Cerebellar cortex (tissue), 1 donor: ENCODE measurements at regions not wholly inside any gene's neighbourhood (a gene's known extent, or its start where the extent isn't known, plus 50 kb on each side); places are given as distances from the start of the nearest gene placed in this dataset.

Experiments
- DNase-seq: peaks from one replicate; pipeline ENCODE4 v3.0.0-alpha.2; 2015; ENCODE audit warnings: low spot score

DNA sequence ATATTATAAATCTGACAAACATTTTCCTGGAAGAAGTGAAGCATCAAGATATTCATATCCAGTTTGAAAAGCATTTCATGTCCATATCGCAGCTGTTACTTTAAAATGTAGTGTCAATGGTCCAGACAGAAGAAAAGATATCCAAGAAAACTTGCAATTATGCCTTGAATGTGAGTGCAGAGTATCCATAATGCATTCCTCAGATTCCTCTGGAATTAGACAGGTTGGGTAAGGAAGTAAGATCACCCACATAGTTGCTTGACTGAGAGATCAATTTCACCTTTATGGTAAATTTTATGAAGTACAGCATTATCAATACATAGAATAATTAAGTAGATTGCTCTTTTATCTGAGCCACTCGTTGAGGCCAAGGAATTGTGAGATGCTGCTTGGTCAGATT, 327.0 kb upstream of the SLITRK5 start:
- DNase-seq = no peak

- no peak for DNase-seq
Measured at GRCh38 chr13:87355451-87355850, 315.7 kb upstream of the SLITRK5 start.

GRCh38 chr13:87356314-87356713, 314.9 kb upstream of the SLITRK5 start:
- no peak for DNase-seq

DNA sequence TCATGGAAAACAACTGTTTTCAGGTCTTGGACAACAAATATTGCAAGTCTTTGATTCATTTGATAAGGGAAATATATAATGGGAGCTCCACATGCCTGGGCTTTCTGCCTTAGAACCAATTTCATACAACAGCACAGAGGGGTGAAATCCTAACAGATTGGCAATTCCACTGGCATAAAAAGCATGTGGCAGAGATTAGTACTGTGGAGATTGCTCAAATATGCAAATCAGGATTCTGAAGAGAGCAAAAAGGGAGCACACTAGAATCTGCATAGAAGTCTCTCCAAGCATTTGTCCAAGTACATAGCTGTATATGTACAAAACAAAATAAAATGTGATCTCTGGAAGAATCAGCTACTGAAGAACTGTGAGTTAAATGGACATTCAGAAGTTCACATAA, 312.9 kb upstream of the SLITRK5 start:
- no peak for DNase-seq

- no peak for DNase-seq
Measured at GRCh38 chr13:87361216-87361615, 310.0 kb upstream of the SLITRK5 start.

DNA sequence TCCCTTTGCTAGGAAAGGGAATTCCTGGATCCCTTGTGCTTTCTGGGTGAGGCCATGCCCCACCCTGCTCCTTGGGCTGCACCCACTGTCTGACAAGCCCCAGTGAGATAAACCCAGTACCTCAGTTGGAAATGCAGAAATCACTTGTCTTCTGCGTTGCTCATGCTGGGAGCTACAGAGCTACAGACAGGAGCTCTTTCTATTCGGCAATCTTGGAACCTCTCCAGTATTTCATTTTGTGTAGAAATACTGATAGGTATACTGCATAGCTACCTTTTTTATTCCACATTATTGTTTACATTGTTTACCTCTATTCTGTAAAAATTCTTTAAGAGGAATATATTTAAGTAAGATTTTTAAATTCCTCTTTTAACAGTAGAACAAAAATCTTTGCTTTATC, 302.5 kb upstream of the SLITRK5 start:
- DNase-seq = no peak

- no peak for DNase-seq
Measured at GRCh38 chr13:87376081-87376480, 295.1 kb upstream of the SLITRK5 start.

DNA sequence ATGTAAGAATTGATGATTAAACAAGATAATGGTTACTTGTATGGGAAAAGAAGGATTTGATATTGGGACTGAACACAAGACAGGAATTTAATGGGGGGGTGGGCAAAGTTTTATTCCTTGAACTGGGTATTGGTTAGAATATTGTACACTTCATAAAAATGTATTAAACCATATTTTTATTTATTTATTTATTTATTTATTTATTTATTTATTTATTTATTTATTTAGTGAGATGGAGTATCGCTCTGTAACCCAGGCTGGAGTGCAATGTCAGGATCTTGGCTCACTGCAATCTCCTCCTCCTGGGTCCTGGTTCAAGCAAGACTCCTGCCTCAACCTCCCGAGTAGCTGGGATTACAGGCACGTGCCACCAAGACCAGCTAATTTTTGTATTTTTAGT, 287.1 kb upstream of the SLITRK5 start:
- DNase-seq = no peak

- no peak for DNase-seq
Measured at GRCh38 chr13:87393358-87393757, 277.8 kb upstream of the SLITRK5 start.

DNA sequence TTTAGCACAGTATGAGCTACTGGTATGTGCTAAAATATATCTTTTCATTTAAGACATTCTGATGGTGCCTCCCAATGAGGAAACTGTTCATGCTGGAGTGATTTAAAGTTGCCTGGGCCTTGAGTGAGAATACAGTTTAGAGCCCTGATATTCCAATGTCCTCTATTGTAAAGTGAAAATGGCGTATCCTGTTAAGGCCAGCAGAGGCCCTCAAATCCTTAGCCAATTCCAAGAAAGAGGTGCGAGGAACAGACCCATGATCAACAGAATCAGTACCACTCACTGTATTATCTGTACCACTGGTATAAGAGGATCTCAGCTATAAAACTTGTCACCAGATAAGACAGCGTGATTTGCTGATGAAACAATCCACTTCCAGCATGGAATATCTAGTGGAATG, 273.1 kb upstream of the SLITRK5 start:
- DNase-seq = no peak

DNA sequence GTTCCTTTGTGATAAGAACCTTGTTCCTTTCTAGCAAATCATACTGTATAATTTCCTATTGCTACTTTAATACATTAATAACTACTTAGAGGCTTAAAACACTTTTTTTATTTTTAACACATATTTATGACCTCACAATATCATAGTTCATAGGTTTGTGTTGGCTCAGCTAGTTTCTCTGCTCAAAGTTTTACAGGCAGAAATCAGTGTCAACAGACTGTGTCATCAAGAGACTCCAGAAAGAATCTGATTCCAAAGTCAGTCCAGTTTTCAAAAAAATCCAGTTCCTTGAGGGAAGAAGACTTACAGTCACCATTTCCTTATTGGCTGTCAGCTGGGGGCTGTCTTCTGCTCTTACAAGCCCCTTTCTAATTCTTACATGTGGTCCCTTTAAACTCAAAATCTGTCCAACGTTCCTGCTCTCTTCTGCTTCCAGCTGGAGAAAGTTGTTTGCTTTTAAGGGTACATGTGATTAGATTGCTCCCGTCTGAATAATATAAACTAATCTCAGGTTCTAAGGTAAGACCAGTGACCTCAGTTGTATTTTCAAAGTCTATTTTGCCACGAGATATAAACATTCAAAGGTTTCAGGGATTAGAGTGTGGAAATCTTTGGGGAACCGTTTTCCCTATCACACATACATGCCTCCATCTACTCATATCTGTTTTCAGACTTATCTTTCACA, 267.3 kb upstream of the SLITRK5 start:
- no peak for DNase-seq

- DNase-seq = no peak
Measured at GRCh38 chr13:87426742-87427141, 244.4 kb upstream of the SLITRK5 start.

DNA sequence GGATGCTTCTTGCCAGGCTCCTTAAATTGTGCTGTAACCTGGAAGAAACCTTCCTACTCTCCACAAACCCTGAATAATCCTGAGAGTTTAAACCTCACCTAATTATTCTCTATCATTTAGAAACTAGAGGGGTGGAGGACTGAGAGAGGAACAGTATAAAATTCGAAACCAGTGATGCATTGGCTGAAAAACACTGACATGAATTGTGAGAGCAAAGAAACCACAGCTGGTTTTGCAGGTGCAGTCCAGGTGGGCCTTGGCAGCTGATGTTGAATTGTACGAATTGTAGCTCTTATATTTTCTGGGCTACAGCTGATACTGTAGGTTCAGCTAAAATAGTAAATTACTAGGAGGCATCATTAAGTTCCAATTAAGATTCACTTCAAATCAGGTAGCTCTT, 227.0 kb upstream of the SLITRK5 start:
- no peak for DNase-seq

DNA sequence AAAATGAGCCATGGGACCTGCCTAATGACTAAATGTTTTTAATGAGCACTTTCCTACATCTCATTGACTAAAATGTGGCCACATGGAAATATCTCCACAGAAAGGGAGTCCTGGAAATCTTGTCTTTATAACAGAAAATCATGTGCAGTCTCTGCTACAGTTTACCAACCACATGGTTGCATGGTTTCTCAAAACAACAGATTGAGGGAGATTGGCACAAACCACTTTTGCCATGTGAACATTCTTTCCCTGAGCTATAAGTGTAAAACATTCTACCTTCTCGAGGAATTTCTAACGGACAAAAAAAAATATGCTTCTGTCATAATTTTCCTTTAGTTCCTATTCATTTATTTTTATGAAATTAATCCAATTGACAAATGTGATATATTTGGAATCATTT, 218.9 kb upstream of the SLITRK5 start:
- DNase-seq = peak; percentile 3

GRCh38 chr13:87453244-87453643, 217.9 kb upstream of the SLITRK5 start:
- DNase-seq = peak; percentile 5

GRCh38 chr13:87459419-87459818, 211.8 kb upstream of the SLITRK5 start:
- no peak for DNase-seq

GRCh38 chr13:87497426-87497825, 173.7 kb upstream of the SLITRK5 start:
- DNase-seq = no peak

GRCh38 chr13:87498681-87499080, 172.5 kb upstream of the SLITRK5 start:
- DNase-seq = no peak

GRCh38 chr13:87524775-87525174, 146.4 kb upstream of the SLITRK5 start:
- no peak for DNase-seq

DNA sequence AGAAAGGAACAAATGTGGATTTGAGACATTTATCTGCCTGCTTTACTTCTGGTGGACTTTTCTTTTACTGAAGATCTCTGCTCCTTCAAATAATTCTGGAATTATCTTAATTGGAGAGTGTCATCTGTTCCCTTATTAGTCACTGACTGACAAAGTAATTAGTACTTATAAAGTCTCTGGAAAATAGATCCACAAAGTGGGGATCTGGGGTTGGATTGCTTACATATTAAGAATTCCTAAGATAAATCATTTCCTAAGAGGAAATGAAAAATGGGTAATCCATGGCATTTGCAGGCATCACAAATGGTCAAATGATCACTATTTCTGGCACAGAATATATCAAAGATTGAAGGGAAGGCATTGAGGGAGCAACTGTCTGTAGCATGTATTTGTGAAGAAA, 137.4 kb upstream of the SLITRK5 start:
- no peak for DNase-seq

GRCh38 chr13:87535911-87536310, 135.3 kb upstream of the SLITRK5 start:
- no peak for DNase-seq

- no peak for DNase-seq
Measured at GRCh38 chr13:87536499-87536898, 134.7 kb upstream of the SLITRK5 start.

DNA sequence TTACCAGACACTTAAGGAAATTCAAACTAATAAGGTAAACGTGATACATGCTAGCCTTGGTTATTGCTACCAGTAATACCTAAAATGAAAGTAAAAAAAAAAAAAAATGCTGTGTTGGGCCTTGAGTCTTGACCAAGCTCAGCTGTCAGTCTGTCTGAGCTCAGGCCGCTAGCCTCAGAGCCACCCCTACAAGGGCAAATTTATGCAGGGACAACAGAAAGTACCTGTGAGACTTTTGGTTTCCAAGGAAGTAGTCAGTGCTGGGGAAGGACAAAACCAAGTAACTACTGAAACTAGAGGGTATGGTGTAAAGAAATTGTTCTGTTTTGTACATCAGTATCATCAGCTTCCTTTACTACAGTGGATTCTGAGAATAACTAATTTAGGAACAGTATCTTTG, 134.3 kb upstream of the SLITRK5 start:
- DNase-seq = no peak

DNA sequence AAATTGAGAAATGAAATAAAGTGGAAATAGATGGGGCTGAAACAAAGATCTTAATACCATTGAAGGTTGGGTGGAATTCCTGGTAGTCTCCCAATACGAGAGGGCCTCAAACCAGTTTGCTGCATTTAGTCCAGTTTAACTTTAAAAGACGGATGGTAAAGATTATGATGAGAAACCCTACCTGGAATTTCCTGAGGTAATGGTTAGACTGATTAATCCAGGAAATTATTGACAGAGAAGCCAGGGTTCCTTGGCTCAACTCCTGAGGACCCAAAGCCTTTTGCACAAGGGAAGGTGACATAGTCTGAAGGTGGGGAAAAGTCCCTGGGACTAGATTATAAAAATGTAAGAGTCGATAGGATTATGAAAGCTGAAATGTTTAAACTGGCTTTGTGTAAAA, 133.2 kb upstream of the SLITRK5 start:
- DNase-seq = no peak
